SK-N-SH (cell line): ENCODE measurements at regions not wholly inside any gene's neighbourhood (a gene's known extent, or its start where the extent isn't known, plus 50 kb on each side); places are given as distances from the start of the nearest gene placed in this dataset.

Experiments
- CTCF ChIA-PET: fragments of 300-600, 350-600 bp; formaldehyde crosslinking; extraction: SDS; loops from one replicate; lab custom pipeline; 2021; lab: Yijun Ruan, JAX
- POLR2A ChIA-PET: fragments of 350-600 bp; sonication (Branson Sonifier 250); formaldehyde crosslinking; extraction: SDS; loops from one replicate; lab custom pipeline; 2020; ENCODE audit warnings: antibody characterized with exemption, inconsistent platforms; lab: Yijun Ruan, JAX
- DNase-seq: peaks from one replicate; pipeline ENCODE4 v3.0.0; 2012
- H2AFZ ChIP-seq: fragments of 200-600 bp; sonication (generic); 2 replicates; pipeline ENCODE4 v1.8.1; 2016; ENCODE audit warnings: antibody characterized with exemption, mild to moderate bottlenecking, low read depth
- H3F3A ChIP-seq: fragments of 200-600 bp; sonication (generic); replicated peaks from 2 replicates; pipeline ENCODE3; 2016; ENCODE audit warnings: antibody characterized with exemption, mild to moderate bottlenecking; ENCODE audit not compliant: insufficient read depth
- H3K27ac ChIP-seq, 2 experiments: fragments of 200-500 bp in 1 of 2; fragments of 200-600 bp in 1 of 2; sonication (Bioruptor generic) in 1 of 2; sonication (generic), shearing (Covaris generic) in 1 of 2; 2 replicates each; pipeline versions ENCODE4 v1.5.1 to v1.6.1; 2014 to 2016; ENCODE audit warnings: low read depth in 2 of 2, inconsistent platforms in 1 of 2, low read length in 1 of 2, mild to moderate bottlenecking in 1 of 2, mixed read lengths in 1 of 2
- H3K27me3 ChIP-seq: fragments of 200-600 bp; sonication (generic), shearing (Covaris generic); 2 replicates; pipeline ENCODE4 v1.6.1; 2016; ENCODE audit warnings: mixed run types; ENCODE audit not compliant: insufficient read depth
- H3K36me3 ChIP-seq, 2 experiments: fragments of 200-500 bp in 1 of 2; fragments of 200-600 bp in 1 of 2; sonication (Bioruptor generic) in 1 of 2; sonication (generic) in 1 of 2; replicated peaks in 1 of 2; 2 replicates each; pipeline versions ENCODE3 to v1.5.1; 2014 to 2016; ENCODE audit warnings: low read length in 1 of 2, mild to moderate bottlenecking in 1 of 2; ENCODE audit not compliant: insufficient read depth in 2 of 2, control insufficient read depth in 1 of 2
- H3K4me1 ChIP-seq, 2 experiments: fragments of 200-500 bp in 1 of 2; fragments of 200-600 bp in 1 of 2; sonication (Bioruptor generic) in 1 of 2; sonication (generic), shearing (Covaris generic) in 1 of 2; 2 replicates each; pipeline versions ENCODE4 v1.5.1 to v1.6.1; 2014 to 2016; ENCODE audit warnings: low read depth in 1 of 2, low read length in 1 of 2, mixed run types in 1 of 2; ENCODE audit not compliant: insufficient read depth in 2 of 2, control insufficient read depth in 1 of 2
- H3K4me2 ChIP-seq: fragments of 200-600 bp; sonication (generic), shearing (Covaris generic); 2 replicates; pipeline ENCODE4 v1.6.1; 2017; ENCODE audit warnings: mixed run types
- H3K4me3 ChIP-seq, 2 experiments: fragments of 200-500 bp in 1 of 2; fragments of 200-600 bp in 1 of 2; sonication (Bioruptor generic) in 1 of 2; sonication (generic), shearing (Covaris generic) in 1 of 2; 2 replicates each; pipeline versions ENCODE4 v1.5.1 to v1.8.1; 2014 to 2016; ENCODE audit warnings: low read depth in 2 of 2, inconsistent platforms in 1 of 2, low read length in 1 of 2, mild to moderate bottlenecking in 1 of 2, mixed read lengths in 1 of 2, moderate library complexity in 1 of 2
- H3K79me2 ChIP-seq: fragments of 200-600 bp; sonication (generic); 2 replicates; pipeline ENCODE4 v1.8.1; 2017; ENCODE audit warnings: mild to moderate bottlenecking; ENCODE audit not compliant: insufficient read depth
- H3K9ac ChIP-seq: fragments of 200-600 bp; sonication (generic); 2 replicates; pipeline ENCODE4 v1.6.1; 2017; ENCODE audit warnings: mixed run types
- H3K9me2 ChIP-seq: fragments of 200-600 bp; sonication (generic); 2 replicates; pipeline ENCODE4 v1.6.1; 2017; ENCODE audit warnings: mixed run types
- H3K9me3 ChIP-seq: fragments of 200-600 bp; sonication (generic); 2 replicates; pipeline ENCODE4 v1.6.1; 2017; ENCODE audit warnings: mixed run types, mild to moderate bottlenecking, moderate library complexity
- H4K20me1 ChIP-seq: fragments of 200-600 bp; sonication (generic); 2 replicates; pipeline ENCODE4 v1.6.1; 2017; ENCODE audit warnings: mild to moderate bottlenecking, mixed run types; ENCODE audit not compliant: insufficient read depth
- CHD2 ChIP-seq: fragments of 150-350 bp; IDR thresholded peaks from 2 replicates; pipeline ENCODE4 v1.6.1; 2018; ENCODE audit warnings: low read length; ENCODE audit not compliant: partially characterized antibody
- CTCF ChIP-seq: fragments of 200-600 bp; sonication (generic); IDR thresholded peaks from 2 replicates; pipeline ENCODE4 v1.6.1; 2017; ENCODE audit warnings: antibody characterized with exemption, mild to moderate bottlenecking, moderate library complexity
- EP300 ChIP-seq, 2 experiments: IDR thresholded peaks; 2 replicates each; pipeline versions ENCODE4 v1.4.0 to v1.6.1; 2012; ENCODE audit warnings: borderline replicate concordance in 1 of 2, low read depth in 1 of 2, low read length in 1 of 2
- FOSL2 ChIP-seq: IDR thresholded peaks from 2 replicates; pipeline ENCODE4 v1.4.0; 2012; ENCODE audit warnings: low read depth, mild to moderate bottlenecking, moderate library complexity, borderline replicate concordance
- FOXJ3 ChIP-seq: sonication (generic); formaldehyde crosslinking; IDR thresholded peaks from 2 replicates; pipeline ENCODE4 v1.5.1; 2020; ENCODE audit warnings: mild to moderate bottlenecking, missing genetic modification reagents
- FOXM1 ChIP-seq: IDR thresholded peaks from 2 replicates; pipeline ENCODE4 v1.4.0; 2012; ENCODE audit warnings: low read depth, mild to moderate bottlenecking
- GABPA ChIP-seq: IDR thresholded peaks from 2 replicates; pipeline ENCODE4 v1.4.0; 2012; ENCODE audit warnings: low read depth, mild to moderate bottlenecking
- GATA2 ChIP-seq: sonication (generic); formaldehyde crosslinking; IDR thresholded peaks from 2 replicates; pipeline ENCODE4 v1.5.0; 2020; ENCODE audit warnings: mild to moderate bottlenecking, missing genetic modification reagents
- JUND ChIP-seq: IDR thresholded peaks from 2 replicates; pipeline ENCODE4 v1.4.0; 2012
- MAX ChIP-seq: IDR thresholded peaks from 2 replicates; pipeline ENCODE4 v1.4.0; 2012; ENCODE audit warnings: low read depth
- MEF2A ChIP-seq: IDR thresholded peaks from 2 replicates; pipeline ENCODE4 v1.4.0; 2012; ENCODE audit warnings: low read depth, borderline replicate concordance
- NFIC ChIP-seq: IDR thresholded peaks from 2 replicates; pipeline ENCODE4 v1.4.0; 2012; ENCODE audit warnings: borderline replicate concordance
- POLR2AphosphoS5 ChIP-seq: IDR thresholded peaks from 2 replicates; pipeline ENCODE4 v1.6.1; 2012; ENCODE audit warnings: low read depth, low read length
- RAD21 ChIP-seq: IDR thresholded peaks from 2 replicates; pipeline ENCODE4 v1.6.1; 2012; ENCODE audit warnings: mild to moderate bottlenecking, low read length
- REST ChIP-seq: IDR thresholded peaks from 2 replicates; pipeline ENCODE4 v1.6.1; 2012; ENCODE audit warnings: mild to moderate bottlenecking, low read depth, low read length, moderate library complexity
- RFX5 ChIP-seq: IDR thresholded peaks from 2 replicates; pipeline ENCODE4 v1.6.1; 2012; ENCODE audit warnings: mild to moderate bottlenecking, improper control_type of control experiment, low read length
- TCF12 ChIP-seq: IDR thresholded peaks from 2 replicates; pipeline ENCODE4 v1.4.0; 2012
- TEAD4 ChIP-seq: IDR thresholded peaks from 2 replicates; pipeline ENCODE4 v1.4.0; 2012; ENCODE audit warnings: mild to moderate bottlenecking, borderline replicate concordance; ENCODE audit not compliant: insufficient read depth
- ZBTB33 ChIP-seq: IDR thresholded peaks from 2 replicates; pipeline ENCODE4 v1.4.0; 2012; ENCODE audit warnings: low read depth, borderline replicate concordance
- WGBS: methylation state at CpG from one replicate; pipeline ENCODE4 v1.1.6; 2017; ENCODE audit warnings: low lambda C conversion rate; 5-methylcytosine and 5-hydroxymethylcytosine counted together
- TF ChIP-seq, protein P1 (sequence below): fragments of 150-350 bp; IDR thresholded peaks from 2 replicates; pipeline ENCODE4 v1.6.1; 2017; ENCODE audit warnings: antibody characterized with exemption, low read length, low read depth, borderline replicate concordance
- TF ChIP-seq, protein P2 (sequence below): fragments of 150-350 bp; IDR thresholded peaks from 2 replicates; pipeline ENCODE4 v1.6.1; 2016; ENCODE audit warnings: mild to moderate bottlenecking, low read depth, low read length
- TF ChIP-seq, protein P3 (sequence below): IDR thresholded peaks from 2 replicates; pipeline ENCODE4; 2012

DNA sequence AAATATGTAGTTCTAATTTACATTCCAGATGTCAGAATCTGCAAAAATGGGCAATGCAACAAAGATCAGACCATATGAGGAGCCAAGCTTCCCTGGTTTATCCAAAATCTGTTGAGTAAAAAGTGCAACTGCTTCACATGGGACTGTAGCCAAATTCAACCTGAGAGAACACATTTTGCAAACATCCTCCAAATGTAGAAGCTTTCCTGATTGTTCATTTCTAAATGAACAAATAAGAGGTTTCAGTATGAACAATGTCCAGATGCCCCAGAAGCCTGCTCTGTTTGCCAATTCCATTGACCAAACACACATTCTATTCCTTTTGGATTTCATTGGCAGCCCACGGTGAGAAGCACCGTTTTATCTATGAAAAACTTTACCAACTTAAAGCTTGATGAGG lies 117.9 kb upstream of the OSR1 start (continued):
- no peak for TF ChIP-seq RFX5
- no peak for TF ChIP-seq JUND
- no peak for TF ChIP-seq FOXJ3 (CRISPR knock-in tag)
- no peak for TF ChIP-seq FOXM1
- TF ChIP-seq FOSL2 = no peak
- TF ChIP-seq, protein P1, sequence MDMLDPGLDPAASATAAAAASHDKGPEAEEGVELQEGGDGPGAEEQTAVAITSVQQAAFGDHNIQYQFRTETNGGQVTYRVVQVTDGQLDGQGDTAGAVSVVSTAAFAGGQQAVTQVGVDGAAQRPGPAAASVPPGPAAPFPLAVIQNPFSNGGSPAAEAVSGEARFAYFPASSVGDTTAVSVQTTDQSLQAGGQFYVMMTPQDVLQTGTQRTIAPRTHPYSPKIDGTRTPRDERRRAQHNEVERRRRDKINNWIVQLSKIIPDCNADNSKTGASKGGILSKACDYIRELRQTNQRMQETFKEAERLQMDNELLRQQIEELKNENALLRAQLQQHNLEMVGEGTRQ = no peak

GRCh38 chr2:19474128-19474527 lies 115.7 kb upstream of the OSR1 start:
- WGBS = 9% methylated on average over 8 of the region's 8 CpGs
- Histone ChIP-seq H3K79me2 (no peaks in the 10 kb centered on the region), H3K4me2 (no peak overlapping the region), H3F3A (no peaks in the 10 kb centered on the region), H3K9me3 (no peaks in the 10 kb centered on the region), H3K4me1 (no peaks in the 10 kb centered on the region), H3K27ac (no peak overlapping the region), H4K20me1 (no peaks in the 10 kb centered on the region), H3K9ac (no peak overlapping the region), H3K4me3 (no peak overlapping the region), H3K27me3 (0 out of 2 replicates have a peak, but pooled peaks cover 7% of the 10 kb centered on the region), H2AFZ (no peak overlapping the region), H3K9me2 (no peaks in the 10 kb centered on the region), H3K36me3 (no peaks in the 10 kb centered on the region)
- POLR2A ChIA-PET = no interaction called here
- TF ChIP-seq FOSL2 (no peak), TEAD4 (no peak), EP300 (IDR thresholded peaks at IDR 0.05; ENCODE audit: borderline replicate concordance in 1 of 2, low read depth in 1 of 2, low read length in 1 of 2) (no peak), CHD2 (no peak), GABPA (no peak), NFIC (no peak), MEF2A (no peak), MAX (no peak), CTCF (no peak), FOXJ3 (CRISPR knock-in tag) (no peak), POLR2AphosphoS5 (no peak), TCF12 (no peak), ZBTB33 (no peak), JUND (no peak), RAD21 (no peak), REST (no peak), GATA2 (CRISPR knock-in tag) (no peak)
- TF ChIP-seq, protein P2, sequence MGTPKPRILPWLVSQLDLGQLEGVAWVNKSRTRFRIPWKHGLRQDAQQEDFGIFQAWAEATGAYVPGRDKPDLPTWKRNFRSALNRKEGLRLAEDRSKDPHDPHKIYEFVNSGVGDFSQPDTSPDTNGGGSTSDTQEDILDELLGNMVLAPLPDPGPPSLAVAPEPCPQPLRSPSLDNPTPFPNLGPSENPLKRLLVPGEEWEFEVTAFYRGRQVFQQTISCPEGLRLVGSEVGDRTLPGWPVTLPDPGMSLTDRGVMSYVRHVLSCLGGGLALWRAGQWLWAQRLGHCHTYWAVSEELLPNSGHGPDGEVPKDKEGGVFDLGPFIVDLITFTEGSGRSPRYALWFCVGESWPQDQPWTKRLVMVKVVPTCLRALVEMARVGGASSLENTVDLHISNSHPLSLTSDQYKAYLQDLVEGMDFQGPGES = no peak
- TF ChIP-seq, protein P3, sequence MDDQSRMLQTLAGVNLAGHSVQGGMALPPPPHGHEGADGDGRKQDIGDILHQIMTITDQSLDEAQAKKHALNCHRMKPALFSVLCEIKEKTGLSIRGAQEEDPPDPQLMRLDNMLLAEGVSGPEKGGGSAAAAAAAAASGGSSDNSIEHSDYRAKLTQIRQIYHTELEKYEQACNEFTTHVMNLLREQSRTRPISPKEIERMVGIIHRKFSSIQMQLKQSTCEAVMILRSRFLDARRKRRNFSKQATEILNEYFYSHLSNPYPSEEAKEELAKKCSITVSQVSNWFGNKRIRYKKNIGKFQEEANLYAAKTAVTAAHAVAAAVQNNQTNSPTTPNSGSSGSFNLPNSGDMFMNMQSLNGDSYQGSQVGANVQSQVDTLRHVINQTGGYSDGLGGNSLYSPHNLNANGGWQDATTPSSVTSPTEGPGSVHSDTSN = no peak
- CTCF ChIA-PET = no interaction called here
- no peak for DNase-seq
